OCI-LY1 (cell line): ENCODE measurements at regions not wholly inside any gene's neighbourhood (a gene's known extent, or its start where the extent isn't known, plus 50 kb on each side); places are given as distances from the start of the nearest gene placed in this dataset.

Experiments used
- EZH2 ChIP-seq: fragments of 200-600 bp; sonication (generic), shearing (Covaris generic); IDR thresholded peaks from 2 replicates; pipeline ENCODE4 v1.8.0; 2017; ENCODE audit warnings: borderline replicate concordance, mixed run types, mild to moderate bottlenecking, antibody characterized with exemption, low read length, moderate library complexity, mixed read lengths
- TF ChIP-seq, protein P1 (sequence below): fragments of 200-600 bp; sonication (generic), shearing (Covaris generic); IDR thresholded peaks from 2 replicates; pipeline ENCODE4 v1.5.1; 2017; ENCODE audit warnings: mild to moderate bottlenecking, antibody characterized with exemption, low read length, moderate library complexity, mixed read lengths

DNA sequence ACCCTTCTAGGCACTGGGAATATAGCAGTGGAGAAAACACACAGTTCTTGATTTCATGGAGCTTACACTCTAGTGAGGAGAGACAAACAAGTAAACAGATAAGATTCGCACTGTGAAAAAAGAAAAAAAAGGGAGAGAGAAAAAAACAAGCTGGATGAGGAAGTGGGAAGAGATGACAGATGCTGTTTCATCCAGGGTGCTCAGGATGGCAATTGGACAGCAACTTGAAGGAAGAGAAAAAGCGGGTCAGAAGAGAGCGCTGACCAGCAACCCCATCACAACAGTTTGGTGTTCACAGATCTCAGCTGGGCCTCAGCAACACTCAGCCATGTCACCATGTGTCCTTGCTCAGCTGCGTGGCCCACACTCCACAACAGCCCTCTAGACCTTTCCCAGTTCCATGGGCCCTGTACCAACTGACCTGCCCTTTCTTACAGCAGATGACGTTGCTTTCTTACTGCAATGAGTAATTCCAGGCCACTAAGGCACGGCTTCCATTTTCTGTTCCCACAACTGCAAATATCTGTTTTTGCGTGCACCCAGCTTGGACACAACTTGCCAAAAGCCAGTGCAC, 230.8 kb downstream of the MEX3B start:
- TF ChIP-seq, protein P1, sequence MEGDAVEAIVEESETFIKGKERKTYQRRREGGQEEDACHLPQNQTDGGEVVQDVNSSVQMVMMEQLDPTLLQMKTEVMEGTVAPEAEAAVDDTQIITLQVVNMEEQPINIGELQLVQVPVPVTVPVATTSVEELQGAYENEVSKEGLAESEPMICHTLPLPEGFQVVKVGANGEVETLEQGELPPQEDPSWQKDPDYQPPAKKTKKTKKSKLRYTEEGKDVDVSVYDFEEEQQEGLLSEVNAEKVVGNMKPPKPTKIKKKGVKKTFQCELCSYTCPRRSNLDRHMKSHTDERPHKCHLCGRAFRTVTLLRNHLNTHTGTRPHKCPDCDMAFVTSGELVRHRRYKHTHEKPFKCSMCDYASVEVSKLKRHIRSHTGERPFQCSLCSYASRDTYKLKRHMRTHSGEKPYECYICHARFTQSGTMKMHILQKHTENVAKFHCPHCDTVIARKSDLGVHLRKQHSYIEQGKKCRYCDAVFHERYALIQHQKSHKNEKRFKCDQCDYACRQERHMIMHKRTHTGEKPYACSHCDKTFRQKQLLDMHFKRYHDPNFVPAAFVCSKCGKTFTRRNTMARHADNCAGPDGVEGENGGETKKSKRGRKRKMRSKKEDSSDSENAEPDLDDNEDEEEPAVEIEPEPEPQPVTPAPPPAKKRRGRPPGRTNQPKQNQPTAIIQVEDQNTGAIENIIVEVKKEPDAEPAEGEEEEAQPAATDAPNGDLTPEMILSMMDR, result no peak
- TF ChIP-seq EZH2, result no peak
